Activated T-cell treated with anti-CD3 and anti-CD28 coated beads, Interleukin-2, amount 50 U/mL, for 4 hours (primary cell): ENCODE measurements at regions not wholly inside any gene's neighbourhood (a gene's known extent, or its start where the extent isn't known, plus 50 kb on each side); places are given as distances from the start of the nearest gene placed in this dataset.

Source experiments
- ATAC-seq, 2 donors: fragments of 200-7000 bp; cut with Tn5 transposase; one replicate each; pipeline ENCODE4 v1.10.0; 2021
- DNase-seq: peaks from one replicate; pipeline ENCODE4 v3.0.0-alpha.2; 2020
- H3K27me3 Mint-ChIP-seq: one replicate; pipeline ENCODE4 v1.8.0; 2021; ENCODE audit warnings: low read depth, mixed read lengths
- H3K36me3 Mint-ChIP-seq: one replicate; pipeline ENCODE4 v1.8.0; 2022; ENCODE audit warnings: mixed read lengths; ENCODE audit not compliant: insufficient read depth
- H3K4me1 Mint-ChIP-seq: one replicate; pipeline ENCODE4 v1.8.0; 2021; ENCODE audit warnings: low read depth, mixed read lengths
- H3K4me3 Mint-ChIP-seq: one replicate; pipeline ENCODE4 v1.8.0; 2021; ENCODE audit warnings: mild to moderate bottlenecking, moderate library complexity, mixed read lengths
- H3K9me3 Mint-ChIP-seq: one replicate; pipeline ENCODE4 v1.8.0; 2021; ENCODE audit warnings: mixed read lengths

DNA sequence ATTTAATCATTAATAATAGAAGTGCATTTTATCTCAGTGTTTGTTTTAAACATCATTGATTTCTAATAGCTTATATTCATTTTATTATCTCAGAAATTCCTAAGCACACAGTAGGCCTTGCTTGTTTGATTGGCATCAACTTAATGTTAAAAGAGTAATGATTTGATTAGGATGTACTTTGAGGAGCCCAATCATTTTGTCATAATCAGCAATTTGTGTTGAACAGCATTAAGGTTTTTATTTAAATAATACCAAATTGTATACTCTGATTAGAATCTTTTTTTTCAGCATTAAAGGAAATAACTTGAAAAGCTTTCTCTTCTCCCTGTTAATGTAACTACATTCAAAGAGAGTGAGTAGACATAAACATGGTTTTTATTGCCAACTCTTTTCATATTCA is 2262.0 kb upstream of the TENM3 start:
- DNase-seq (no peak), ATAC-seq (no peak)
- no peaks in the 10 kb centered on the region for H3K27me3 Mint-ChIP-seq
- H3K36me3 Mint-ChIP-seq, result no peaks in the 10 kb centered on the region
- no peaks in the 10 kb centered on the region for H3K4me1 Mint-ChIP-seq
- no peak overlapping the region for H3K4me3 Mint-ChIP-seq
- peaks cover 15% of the 10 kb centered on the region for H3K9me3 Mint-ChIP-seq

DNA sequence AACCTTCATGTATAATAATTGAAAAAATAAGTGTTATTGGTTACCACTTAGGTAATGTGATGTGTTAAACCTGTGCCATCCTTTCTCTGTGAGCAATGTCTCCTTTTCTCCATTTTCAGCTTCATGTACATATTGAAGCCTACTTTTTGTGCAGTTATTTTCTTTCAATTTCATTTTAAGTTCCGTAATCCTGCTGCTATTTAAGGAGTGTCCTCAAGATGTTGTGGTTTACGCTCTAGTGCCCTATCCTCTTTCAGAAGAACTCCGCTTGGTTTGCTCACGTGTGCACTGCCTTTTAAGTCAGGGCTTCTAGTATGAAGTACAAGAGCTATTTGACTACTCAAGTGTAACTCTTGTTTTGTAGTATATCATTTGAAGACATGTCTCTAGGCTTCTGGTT is 2253.2 kb upstream of the TENM3 start:
- ATAC-seq (no peak), DNase-seq (no peak)
- no peaks in the 10 kb centered on the region for H3K36me3 Mint-ChIP-seq
- H3K4me3 Mint-ChIP-seq, result no peak overlapping the region
- no peaks in the 10 kb centered on the region for H3K4me1 Mint-ChIP-seq
- peaks cover 13% of the 10 kb centered on the region for H3K9me3 Mint-ChIP-seq
- no peaks in the 10 kb centered on the region for H3K27me3 Mint-ChIP-seq

DNA sequence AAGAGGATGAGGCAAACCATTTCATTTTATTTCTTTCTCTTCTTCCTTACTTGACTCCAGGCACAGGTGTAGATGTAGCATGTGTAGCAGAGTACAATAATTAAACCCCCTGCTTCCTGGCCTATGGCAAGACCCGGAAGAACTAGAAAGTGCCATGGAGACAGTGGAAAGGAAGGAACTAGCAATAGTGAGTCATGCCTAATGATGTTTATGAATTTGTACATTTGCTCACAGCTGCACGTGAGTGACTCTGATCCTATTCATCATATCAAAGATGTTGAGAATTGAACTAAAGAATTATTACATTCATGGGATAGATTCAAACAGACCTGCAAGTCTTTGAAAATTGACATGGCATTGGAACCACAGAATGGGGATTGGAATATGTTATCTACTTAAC is 2233.9 kb upstream of the TENM3 start:
- Mint-ChIP-seq H3K9me3 (peaks cover 12% of the 10 kb centered on the region), H3K4me1 (no peaks in the 10 kb centered on the region), H3K36me3 (no peaks in the 10 kb centered on the region), H3K4me3 (no peak overlapping the region), H3K27me3 (no peaks in the 10 kb centered on the region)
- DNase-seq, result no peak
- no peak for ATAC-seq

DNA sequence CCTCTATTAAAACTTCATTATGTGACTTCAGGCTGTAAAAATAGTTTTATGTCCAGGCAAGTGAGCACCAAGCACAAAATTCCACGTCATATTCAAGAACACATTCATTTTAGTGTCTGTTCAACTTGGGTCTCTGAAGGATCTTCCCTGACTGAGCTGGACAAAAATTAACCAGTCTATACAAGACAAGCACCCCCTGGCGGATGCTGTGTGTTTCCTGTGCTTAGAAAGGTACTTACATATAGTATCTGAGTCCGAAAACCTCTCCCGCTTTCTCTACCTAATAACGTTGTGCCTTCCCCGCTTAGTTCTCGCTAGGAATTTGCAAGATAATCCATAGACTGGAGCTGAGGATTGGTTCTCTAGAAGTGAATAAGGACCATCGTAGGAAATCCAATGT is 2214.5 kb upstream of the TENM3 start:
- ATAC-seq, result no peak
- no peaks in the 10 kb centered on the region for H3K36me3 Mint-ChIP-seq
- H3K4me1 Mint-ChIP-seq, result no peaks in the 10 kb centered on the region
- H3K9me3 Mint-ChIP-seq, result peaks cover 2% of the 10 kb centered on the region
- no peaks in the 10 kb centered on the region for H3K27me3 Mint-ChIP-seq
- DNase-seq, result no peak
- H3K4me3 Mint-ChIP-seq, result no peak overlapping the region

DNA sequence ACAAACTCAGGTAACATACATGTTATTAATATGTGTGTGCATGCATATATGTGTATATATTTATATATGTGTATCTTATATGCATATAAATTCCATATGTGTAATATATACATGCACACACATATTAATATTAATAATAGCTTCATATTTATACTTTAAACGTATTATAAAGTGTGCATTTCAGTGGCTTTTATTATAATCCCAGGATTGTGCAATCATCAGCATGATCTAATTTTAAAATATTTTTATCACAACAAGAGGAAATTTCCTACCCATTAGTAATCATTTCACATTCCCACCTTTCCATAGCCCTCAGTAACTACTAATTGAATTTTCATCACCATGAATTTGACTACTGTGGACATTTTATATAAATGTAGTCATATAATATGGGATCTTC is 2211.9 kb upstream of the TENM3 start:
- no peak for DNase-seq
- no peak overlapping the region for H3K4me3 Mint-ChIP-seq
- H3K9me3 Mint-ChIP-seq, result peaks cover 9% of the 10 kb centered on the region
- H3K27me3 Mint-ChIP-seq, result no peaks in the 10 kb centered on the region
- no peaks in the 10 kb centered on the region for H3K36me3 Mint-ChIP-seq
- no peak for ATAC-seq
- H3K4me1 Mint-ChIP-seq, result no peaks in the 10 kb centered on the region

DNA sequence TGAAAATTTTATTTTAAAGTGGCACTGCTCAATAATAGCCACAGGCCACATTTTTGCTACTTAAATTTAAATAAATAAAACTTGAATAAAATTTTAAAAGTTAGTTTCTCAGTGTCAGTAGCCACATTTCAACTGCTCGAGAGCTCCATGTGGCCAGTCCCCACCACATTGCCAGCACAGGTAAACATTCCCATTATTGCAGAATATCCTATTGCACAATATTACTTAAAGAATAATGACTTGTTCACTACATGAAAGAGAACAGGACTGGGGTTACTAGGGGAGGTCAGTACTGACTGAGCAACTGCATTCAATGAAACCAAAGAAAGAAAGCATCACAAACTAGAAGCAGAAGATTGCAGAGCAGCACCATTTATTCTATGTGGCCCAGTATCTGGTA is 2201.6 kb upstream of the TENM3 start:
- H3K4me3 Mint-ChIP-seq, result no peak overlapping the region
- DNase-seq, result no peak
- no peaks in the 10 kb centered on the region for H3K36me3 Mint-ChIP-seq
- H3K4me1 Mint-ChIP-seq, result no peaks in the 10 kb centered on the region
- peaks cover 11% of the 10 kb centered on the region for H3K9me3 Mint-ChIP-seq
- H3K27me3 Mint-ChIP-seq, result no peaks in the 10 kb centered on the region
- ATAC-seq, result no peak

DNA sequence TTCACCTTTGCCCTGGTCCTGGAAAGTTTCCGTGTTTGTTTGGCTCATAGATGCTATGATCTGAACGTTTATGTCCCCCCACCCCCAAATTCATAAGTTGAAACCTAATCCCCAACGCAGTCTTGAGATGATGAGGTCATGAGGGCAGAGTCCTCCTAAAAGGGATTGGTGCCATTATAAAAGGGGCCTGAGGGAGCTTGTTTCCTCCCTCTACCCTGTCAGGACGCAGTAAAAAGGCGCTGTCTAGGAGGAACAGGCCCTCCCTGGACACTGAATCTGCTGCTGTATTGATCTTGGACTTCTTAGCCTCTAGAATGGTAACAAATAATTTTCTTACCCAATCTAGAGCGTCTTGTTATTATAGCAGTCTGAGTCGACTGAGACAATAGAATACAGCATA is 2190.6 kb upstream of the TENM3 start:
- DNase-seq (no peak), ATAC-seq (no peak)
- H3K27me3 Mint-ChIP-seq, result peaks cover 18% of the 10 kb centered on the region
- H3K4me1 Mint-ChIP-seq, result peaks cover 1% of the 10 kb centered on the region
- H3K36me3 Mint-ChIP-seq, result no peaks in the 10 kb centered on the region
- no peak overlapping the region for H3K4me3 Mint-ChIP-seq
- peaks cover 3% of the 10 kb centered on the region for H3K9me3 Mint-ChIP-seq

DNA sequence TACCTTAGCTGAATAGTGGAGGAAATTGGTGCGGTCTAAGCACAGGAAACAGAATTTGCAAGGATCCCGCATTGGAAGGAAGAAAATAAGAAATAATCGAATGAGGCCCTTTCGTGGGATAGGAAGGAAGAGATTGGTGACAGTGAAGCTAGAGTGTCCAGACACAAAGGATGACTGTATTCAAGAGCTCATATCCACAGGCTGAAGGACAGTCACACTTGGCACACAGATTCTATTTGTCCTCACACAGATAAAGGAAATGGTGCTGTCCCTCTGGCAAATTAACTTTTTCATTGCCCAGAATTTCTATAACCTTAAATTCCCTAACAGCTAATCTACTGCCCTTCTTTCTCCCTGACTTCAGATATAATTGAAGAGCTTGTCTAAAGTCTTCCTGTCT is 2188.9 kb upstream of the TENM3 start:
- Mint-ChIP-seq H3K9me3 (peaks cover 3% of the 10 kb centered on the region), H3K27me3 (peaks cover 21% of the 10 kb centered on the region)

DNA sequence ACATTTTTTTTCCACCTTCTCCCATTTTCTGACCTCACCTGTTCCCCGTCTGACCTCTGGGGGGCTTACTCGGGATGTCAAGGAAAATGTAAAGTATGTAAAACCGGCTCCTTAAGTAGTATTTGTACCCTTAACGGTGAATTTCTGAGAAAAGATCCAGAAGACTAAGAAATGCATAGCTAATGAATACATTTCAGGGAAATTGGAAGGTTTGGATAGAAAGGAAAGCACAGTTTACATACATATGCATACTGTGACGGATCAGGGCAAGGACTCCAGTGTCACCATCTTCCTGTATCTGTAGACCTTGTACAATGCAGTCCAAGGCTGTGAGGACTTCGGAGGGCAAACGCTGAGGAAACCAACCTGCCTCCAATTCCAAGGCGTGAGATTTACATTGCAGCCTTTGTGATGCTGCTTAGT is 2185.9 kb upstream of the TENM3 start:
- ATAC-seq (no peak), DNase-seq (no peak)
- H3K4me3 Mint-ChIP-seq, result no peak overlapping the region
- peaks cover 4% of the 10 kb centered on the region for H3K4me1 Mint-ChIP-seq
- H3K36me3 Mint-ChIP-seq, result no peaks in the 10 kb centered on the region
- peaks cover 3% of the 10 kb centered on the region for H3K9me3 Mint-ChIP-seq
- H3K27me3 Mint-ChIP-seq, result peaks cover 36% of the 10 kb centered on the region

More for the DNA sequence above, 2188.9 kb upstream of the TENM3 start:
- DNase-seq (no peak), ATAC-seq (no peak)
- peaks cover 1% of the 10 kb centered on the region for H3K4me1 Mint-ChIP-seq
- no peaks in the 10 kb centered on the region for H3K36me3 Mint-ChIP-seq
- no peak overlapping the region for H3K4me3 Mint-ChIP-seq

DNA sequence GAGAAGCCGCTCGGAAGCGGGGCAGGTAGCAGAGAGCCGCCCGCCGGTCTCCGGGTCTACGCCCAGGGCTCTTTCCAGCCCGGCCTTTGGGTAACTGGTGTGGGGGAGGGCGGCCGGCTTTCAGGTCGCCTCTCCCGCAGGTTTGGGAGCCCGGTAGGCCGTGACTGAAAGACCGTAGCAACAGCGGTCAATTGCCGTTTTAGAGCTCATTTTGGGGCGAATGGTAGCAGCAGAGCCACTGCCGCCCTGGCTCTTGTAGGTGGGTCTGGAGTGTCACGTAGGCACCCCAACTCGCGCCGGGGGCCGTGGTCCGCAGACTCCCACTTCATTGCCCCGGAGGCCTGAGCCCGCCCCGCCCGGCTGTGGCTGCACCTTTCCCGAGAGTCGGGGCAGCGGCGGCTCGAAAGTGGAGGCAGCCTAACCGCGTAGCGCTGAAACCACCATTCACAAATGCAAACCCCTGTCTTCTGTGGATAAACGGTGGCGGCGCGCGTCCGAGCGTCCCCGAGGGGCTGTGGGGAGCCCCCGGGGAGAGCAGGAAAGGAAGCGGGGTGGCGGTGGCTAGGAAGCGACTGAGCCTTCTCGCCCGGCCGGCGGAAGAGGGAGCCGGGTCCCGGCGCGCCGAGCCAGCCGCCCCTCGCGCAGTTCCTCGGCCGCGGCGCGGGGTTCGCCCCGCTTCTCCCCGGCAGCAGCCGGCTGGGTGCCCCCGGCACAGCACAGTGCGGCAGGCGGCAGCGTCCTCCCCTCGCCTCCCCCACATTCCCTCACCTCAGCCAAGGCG is 2185.1 kb upstream of the TENM3 start:
- H3K4me1 Mint-ChIP-seq, result peaks cover 4% of the 10 kb centered on the region
- DNase-seq (no peak), ATAC-seq (peak; percentile 32 to 48)
- peaks cover 36% of the 10 kb centered on the region for H3K27me3 Mint-ChIP-seq
- no peak overlapping the region for H3K4me3 Mint-ChIP-seq
- no peaks in the 10 kb centered on the region for H3K36me3 Mint-ChIP-seq
- H3K9me3 Mint-ChIP-seq, result peaks cover 3% of the 10 kb centered on the region

DNA sequence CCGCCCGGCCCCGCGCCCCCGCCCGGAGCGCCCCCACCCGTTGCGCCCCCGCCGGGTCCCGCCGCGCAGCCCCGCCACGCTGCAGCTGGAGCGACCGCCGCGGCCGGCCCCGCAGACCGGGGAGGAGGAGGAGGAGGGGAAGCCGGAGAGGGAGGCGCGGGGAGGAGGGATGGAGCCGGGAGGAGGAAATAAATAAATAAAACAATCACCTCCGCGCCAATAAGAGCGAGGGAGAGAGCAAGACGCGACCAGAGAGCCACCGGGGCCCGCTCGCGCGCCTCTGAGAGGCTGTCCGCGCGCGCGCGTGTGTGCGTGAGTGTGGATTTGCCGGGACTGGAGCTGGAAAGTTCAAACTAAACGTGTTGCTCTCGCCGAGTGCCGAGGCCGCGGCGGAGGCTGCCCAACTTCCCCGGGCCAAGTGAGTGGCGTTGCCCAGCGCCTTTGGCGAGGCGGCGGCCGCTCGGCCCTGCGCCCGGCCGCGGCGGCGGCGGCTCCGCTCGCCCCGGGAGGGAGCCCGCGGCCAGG is 2184.4 kb upstream of the TENM3 start:
- Mint-ChIP-seq H3K36me3 (no peaks in the 10 kb centered on the region), H3K27me3 (peaks cover 36% of the 10 kb centered on the region)
- ATAC-seq, result peak; percentile 10 to 43

DNA sequence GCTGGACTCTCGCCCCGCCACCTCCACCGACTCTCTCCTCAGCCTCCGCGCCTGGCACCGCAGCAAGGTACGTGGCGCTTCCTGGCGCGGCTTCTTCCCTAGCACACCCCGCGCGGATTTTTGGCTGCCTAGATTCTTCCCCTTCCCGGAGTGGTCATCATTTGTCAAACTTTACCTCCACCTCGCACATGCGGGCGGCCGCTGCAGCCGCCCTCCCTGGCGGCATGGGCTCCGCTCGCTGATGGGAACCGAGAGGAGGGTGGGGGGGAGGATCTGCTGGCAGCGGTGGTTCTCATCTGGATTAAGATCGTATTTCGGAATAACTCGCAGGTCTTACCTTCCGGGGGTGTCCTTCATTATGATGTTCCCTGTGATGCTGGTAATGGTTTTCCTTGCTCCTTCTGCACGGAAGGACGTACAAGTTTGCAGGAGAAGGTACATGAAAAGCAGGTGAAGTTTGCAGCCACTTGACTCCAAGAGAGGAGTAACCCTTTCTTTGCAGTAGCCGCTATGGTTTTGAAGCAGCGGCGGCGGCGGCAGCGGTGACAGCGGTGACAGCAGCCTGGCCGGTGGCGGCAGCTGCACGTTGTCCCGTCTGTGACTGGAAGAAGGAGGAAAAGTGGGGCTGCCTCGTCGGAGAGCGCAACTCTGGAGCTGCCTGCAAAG is 2183.9 kb upstream of the TENM3 start:
- peaks cover 3% of the 10 kb centered on the region for H3K9me3 Mint-ChIP-seq
- peaks cover 36% of the 10 kb centered on the region for H3K27me3 Mint-ChIP-seq
- peaks cover 4% of the 10 kb centered on the region for H3K4me1 Mint-ChIP-seq
- H3K4me3 Mint-ChIP-seq, result peak overlapping the region; percentile 37
- ATAC-seq (no peak), DNase-seq (no peak)
- no peaks in the 10 kb centered on the region for H3K36me3 Mint-ChIP-seq

More for the DNA sequence above, 2184.4 kb upstream of the TENM3 start:
- no peak overlapping the region for H3K4me3 Mint-ChIP-seq
- H3K4me1 Mint-ChIP-seq, result peaks cover 4% of the 10 kb centered on the region
- DNase-seq, result no peak
- H3K9me3 Mint-ChIP-seq, result peaks cover 3% of the 10 kb centered on the region

DNA sequence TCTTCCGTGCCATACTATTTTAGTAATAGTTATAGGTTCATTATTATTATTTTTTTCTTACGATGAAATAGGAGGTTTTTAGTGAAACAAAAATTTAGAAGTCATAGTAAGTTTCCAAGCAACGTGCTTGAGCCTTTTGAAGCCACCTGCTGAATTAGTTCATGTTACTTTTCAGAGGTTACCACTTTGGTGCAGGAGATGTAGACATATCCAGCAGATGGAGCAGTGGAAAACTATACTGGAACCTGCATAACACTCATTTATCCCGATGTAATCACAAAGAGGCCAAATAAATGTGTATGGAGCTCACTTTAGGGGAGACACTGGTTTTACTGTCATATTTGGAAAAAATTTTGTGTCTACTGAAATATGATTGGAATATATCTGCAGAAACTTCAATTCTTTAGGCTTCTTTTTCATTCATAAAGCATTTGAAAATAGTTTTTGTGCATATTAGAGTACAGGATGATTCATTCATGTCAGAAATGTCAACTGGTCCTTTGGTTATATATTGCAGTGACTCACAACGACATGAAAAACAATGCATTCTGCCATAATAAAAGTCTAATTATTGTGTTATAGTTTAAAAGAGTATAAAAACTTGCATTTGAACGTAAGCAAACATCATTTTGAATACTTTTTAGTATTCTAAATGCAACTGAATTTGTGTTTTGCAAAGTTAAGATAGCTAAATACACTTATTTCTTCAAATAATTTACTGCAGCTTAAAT is 2182.9 kb upstream of the TENM3 start:
- Mint-ChIP-seq H3K36me3 (no peaks in the 10 kb centered on the region), H3K4me1 (peaks cover 4% of the 10 kb centered on the region)
- ATAC-seq, result no peak

DNA sequence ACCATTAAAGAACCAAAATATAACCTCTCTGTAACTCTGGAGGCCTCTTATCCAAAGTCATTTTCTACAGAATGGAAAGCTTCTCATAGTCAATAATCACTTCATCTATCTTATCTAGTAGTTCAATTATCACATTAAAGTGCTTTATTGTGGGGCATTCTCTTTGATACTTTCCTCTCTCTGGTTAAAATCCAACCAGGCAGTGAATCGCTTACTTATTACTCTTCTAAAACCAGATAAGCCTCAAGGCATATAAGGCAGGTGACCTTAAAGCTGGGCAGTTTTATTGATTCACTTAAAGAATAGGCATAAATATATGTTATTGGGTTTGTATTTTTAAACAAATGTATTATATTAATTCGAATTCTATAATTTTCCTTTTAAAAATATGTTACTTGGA is 2162.1 kb upstream of the TENM3 start:
- ATAC-seq (no peak), DNase-seq (no peak)
- no peaks in the 10 kb centered on the region for H3K27me3 Mint-ChIP-seq
- no peaks in the 10 kb centered on the region for H3K36me3 Mint-ChIP-seq
- H3K4me1 Mint-ChIP-seq, result no peaks in the 10 kb centered on the region
- no peaks in the 10 kb centered on the region for H3K9me3 Mint-ChIP-seq
- no peak overlapping the region for H3K4me3 Mint-ChIP-seq

More for the DNA sequence above, 2182.9 kb upstream of the TENM3 start:
- H3K9me3 Mint-ChIP-seq, result peaks cover 3% of the 10 kb centered on the region
- DNase-seq, result no peak
- H3K4me3 Mint-ChIP-seq, result no peak overlapping the region
- H3K27me3 Mint-ChIP-seq, result peaks cover 36% of the 10 kb centered on the region
